ENCODE measurements at regions not wholly inside any gene's neighbourhood (a gene's known extent, or its start where the extent isn't known, plus 50 kb on each side); places are given as distances from the start of the nearest gene placed in this dataset.

GRCh38 chr3:3615533-3615932 is 183.7 kb upstream of the LRRN1 start:
- Histone ChIP-seq H3K9me3 (replicated peaks in 1 of 2; ENCODE audit: control insufficient read depth in 1 of 2, insufficient read depth in 1 of 2, low read length in 2 of 2) (peaks cover 0 to 2% of the 10 kb centered on the region in 2 donors), H3K36me3 (replicated peaks in 1 of 2; ENCODE audit: control insufficient read depth in 1 of 2, insufficient read depth in 2 of 2, low read length in 2 of 2) (no peaks in the 10 kb centered on the region), H4K20me1 (ENCODE audit: insufficient read depth, low read length) (no peaks in the 10 kb centered on the region), H3K27ac (ENCODE audit: low read depth in 1 of 2, low read length in 2 of 2) (no peak overlapping the region), H2AFZ (ENCODE audit: insufficient read depth, low read depth, low read length, poor library complexity, severe bottlenecking) (no peak overlapping the region), H3K4me2 (replicated peaks; ENCODE audit: extremely low read depth, low read length, poor library complexity, severe bottlenecking) (no peak overlapping the region), H3K4me3 (replicated peaks in 1 of 3; ENCODE audit: low read depth in 2 of 3, low read length in 3 of 3) (no peak overlapping the region), H3K4me1 (ENCODE audit: control insufficient read depth in 1 of 2, insufficient read depth in 2 of 2, low read length in 2 of 2) (no peaks in the 10 kb centered on the region), H3K9ac (ENCODE audit: insufficient read depth, low read length, poor library complexity, severe bottlenecking) (no peak overlapping the region), H3K27me3 (ENCODE audit: control insufficient read depth in 2 of 2, insufficient read depth in 2 of 2, low read length in 2 of 2) (peaks cover 29 to 41% of the 10 kb centered on the region in 2 donors), H3K79me2 (ENCODE audit: insufficient read depth, low read length) (no peaks in the 10 kb centered on the region)
- WGBS (ENCODE audit: insufficient coverage): no CpG with 5 or more reads among the region's 3 CpGs
- H3K27ac Mint-ChIP-seq: no peak overlapping the region
- H3K4me1 Mint-ChIP-seq: peaks cover 7% of the 10 kb centered on the region
- H3K36me3 Mint-ChIP-seq: no peaks in the 10 kb centered on the region
- H3K27me3 Mint-ChIP-seq (ENCODE audit: low read depth in 3 of 3): peaks cover 20 to 48% (median 47%) of the 10 kb centered on the region in 3 donors
- intact Hi-C loops (cut with micrococcal nuclease): no loop called here
- H3K4me3 Mint-ChIP-seq: peak overlapping the region in 1 of 2 donors; percentile 58
- TF ChIP-seq CTCF (IDR thresholded peaks at IDR 0.05): no peak
- DNase-seq: no peak
- H3K9me3 Mint-ChIP-seq: peaks cover 0 to 5% (median 3%) of the 10 kb centered on the region in 7 donors

- H3K9me3 Mint-ChIP-seq: peaks cover 0 to 9% (median 0%) of the 10 kb centered on the region in 7 donors
- intact Hi-C loops (cut with micrococcal nuclease): no loop called here
These were observed 188.5 kb upstream of the LRRN1 start for GRCh38 chr3:3610581-3611298.

More at GRCh38 chr3:3610581-3611298, 188.5 kb upstream of the LRRN1 start:
- H3K27ac ChIP-seq (ENCODE audit: low read depth in 1 of 2, low read length in 2 of 2): no peak overlapping the region
- H3K27me3 Mint-ChIP-seq (ENCODE audit: low read depth in 3 of 3): peaks cover 13 to 33% (median 30%) of the 10 kb centered on the region in 3 donors
- WGBS (ENCODE audit: insufficient coverage): no CpG with 5 or more reads among the region's 4 CpGs
- H3K4me2 ChIP-seq (replicated peaks; ENCODE audit: extremely low read depth, low read length, poor library complexity, severe bottlenecking): no peak overlapping the region
- DNase-seq: no peak
- peaks cover 13 to 24% of the 10 kb centered on the region in 2 donors for H3K27me3 ChIP-seq (ENCODE audit: control insufficient read depth in 2 of 2, insufficient read depth in 2 of 2, low read length in 2 of 2)
- no peaks in the 10 kb centered on the region for H3K36me3 ChIP-seq (replicated peaks in 1 of 2; ENCODE audit: control insufficient read depth in 1 of 2, insufficient read depth in 2 of 2, low read length in 2 of 2)
- TF ChIP-seq CTCF (IDR thresholded peaks at IDR 0.05): no peak
- no peaks in the 10 kb centered on the region for H3K36me3 Mint-ChIP-seq
- no peak overlapping the region for H3K9ac ChIP-seq (ENCODE audit: insufficient read depth, low read length, poor library complexity, severe bottlenecking)
- H2AFZ ChIP-seq (ENCODE audit: insufficient read depth, low read depth, low read length, poor library complexity, severe bottlenecking): no peak overlapping the region
- H3K27ac Mint-ChIP-seq: peak overlapping the region in 1 of 7 donors; percentile 8
- H3K9me3 ChIP-seq (replicated peaks in 1 of 2; ENCODE audit: control insufficient read depth in 1 of 2, insufficient read depth in 1 of 2, low read length in 2 of 2): no peaks in the 10 kb centered on the region
- no peaks in the 10 kb centered on the region for H3K4me1 ChIP-seq (ENCODE audit: control insufficient read depth in 1 of 2, insufficient read depth in 2 of 2, low read length in 2 of 2)
- H3K4me1 Mint-ChIP-seq: peaks cover 3% of the 10 kb centered on the region
- no peaks in the 10 kb centered on the region for H3K79me2 ChIP-seq (ENCODE audit: insufficient read depth, low read length)
- no peaks in the 10 kb centered on the region for H4K20me1 ChIP-seq (ENCODE audit: insufficient read depth, low read length)
- no peak overlapping the region for H3K4me3 Mint-ChIP-seq
- H3K4me3 ChIP-seq (replicated peaks in 1 of 3; ENCODE audit: low read depth in 2 of 3, low read length in 3 of 3): no peak overlapping the region
